SKM-1 (cell line): ENCODE measurements at regions not wholly inside any gene's neighbourhood (a gene's known extent, or its start where the extent isn't known, plus 50 kb on each side); places are given as distances from the start of the nearest gene placed in this dataset.
A peak's percentile ranks its signal among the peaks of the same experiment; 100 is the strongest.

Experiments used
- DNase-seq: peaks from one replicate; lab custom pipeline; 2025; ENCODE audit not compliant: unreplicated experiment; lab: John Stamatoyannopoulos, UW

- DNase-seq, result no peak
Measured at GRCh38 chr5:17428176-17428800, 69.7 kb upstream of the TAF11L2 start.

GRCh38 chr5:17429353-17429752 is 68.7 kb upstream of the TAF11L2 start:
- no peak for DNase-seq

GRCh38 chr5:17430241-17430640 is 67.8 kb upstream of the TAF11L2 start:
- DNase-seq, result no peak

- DNase-seq, result no peak
Measured at GRCh38 chr5:17431272-17432050, 66.6 kb upstream of the TAF11L2 start.

- no peak for DNase-seq
Measured at GRCh38 chr5:17432569-17432968, 65.5 kb upstream of the TAF11L2 start.

GRCh38 chr5:17433406-17433805 is 64.6 kb upstream of the TAF11L2 start:
- DNase-seq, result no peak

GRCh38 chr5:17434982-17435381 is 63.0 kb upstream of the TAF11L2 start:
- no peak for DNase-seq

- DNase-seq, result peak; percentile 59
Measured at GRCh38 chr5:17436350-17436749, 61.7 kb upstream of the TAF11L2 start.

- peak; percentile 87 for DNase-seq
Measured at GRCh38 chr5:17436761-17437221, 61.2 kb upstream of the TAF11L2 start.

- DNase-seq, result no peak
Measured at GRCh38 chr5:17438027-17438426, 60.0 kb upstream of the TAF11L2 start.

GRCh38 chr5:17439956-17440355 is 58.1 kb upstream of the TAF11L2 start:
- DNase-seq, result no peak

- DNase-seq, result no peak
Measured at GRCh38 chr5:17440766-17441165, 57.3 kb upstream of the TAF11L2 start.

- DNase-seq, result no peak
Measured at GRCh38 chr5:17441351-17441750, 56.7 kb upstream of the TAF11L2 start.

GRCh38 chr5:17443333-17444130 is 54.5 kb upstream of the TAF11L2 start:
- peak; percentile 80 for DNase-seq

- DNase-seq, result no peak
Measured at GRCh38 chr5:17444496-17444895, 53.5 kb upstream of the TAF11L2 start.

GRCh38 chr5:17445185-17445584 is 52.8 kb upstream of the TAF11L2 start:
- no peak for DNase-seq
